Stomach (tissue), 8 donors: ENCODE measurements at regions not wholly inside any gene's neighbourhood (a gene's known extent, or its start where the extent isn't known, plus 50 kb on each side); places are given as distances from the start of the nearest gene placed in this dataset.

Experiments
- DNase-seq, 2 donors: peaks; one replicate each; pipeline versions ENCODE4 v3.0.0 to v3.0.0-alpha.2; 2013 to 2019
- H3K27ac ChIP-seq, 5 donors: fragments of 200-600 bp in 4 of 5; sonication (generic) in 4 of 5; one replicate each; pipeline ENCODE4 v1.5.1; 2013 to 2019; ENCODE audit warnings: mild to moderate bottlenecking in 1 of 5, moderate library complexity in 1 of 5
- H3K27me3 ChIP-seq, 3 donors: fragments of 200-600 bp; sonication (generic); one replicate each; pipeline ENCODE4 v1.5.1; 2017 to 2019; ENCODE audit warnings: mixed run types in 1 of 3
- H3K36me3 ChIP-seq, 4 donors: fragments of 200-600 bp; sonication (generic); 1 replicate in 3 of 4; 2 replicates in 1 of 4; pipeline ENCODE4 v1.5.1; 2016 to 2019
- H3K4me1 ChIP-seq, 4 donors: fragments of 200-600 bp; sonication (generic); one replicate each; pipeline ENCODE4 v1.5.1; 2016 to 2019
- H3K4me3 ChIP-seq, 4 donors: fragments of 200-600 bp; sonication (generic) in 3 of 4; one replicate each; pipeline ENCODE4 v1.5.1; 2016 to 2019; ENCODE audit warnings: mild to moderate bottlenecking in 1 of 4
- H3K9me3 ChIP-seq, 4 donors: fragments of 200-600 bp; sonication (generic); one replicate each; pipeline ENCODE4 v1.5.1; 2016 to 2019
- EP300 ChIP-seq: sonication (generic); formaldehyde crosslinking; IDR thresholded peaks from one replicate; pipeline ENCODE4 v1.6.1; 2017; ENCODE audit warnings: antibody characterized with exemption
- POLR2A ChIP-seq, 4 donors: fragments of 450-650 bp; IDR thresholded peaks; one replicate each; pipeline ENCODE4 v1.6.1; 2016; ENCODE audit warnings: antibody characterized with exemption in 4 of 4, control low read depth in 2 of 4, mild to moderate bottlenecking in 1 of 4, moderate library complexity in 1 of 4
- POLR2AphosphoS5 ChIP-seq, 3 donors: sonication (generic); formaldehyde crosslinking; IDR thresholded peaks; one replicate each; pipeline ENCODE4 v1.6.1; 2016; ENCODE audit warnings: antibody characterized with exemption in 3 of 3
- WGBS, 5 donors: extraction: QIAGEN DNeasy Blood & Tissue Kit in 3 of 5; methylation state at CpG; one replicate each; pipeline versions ENCODE4 v1.1.5 to v1.1.7; 2013 to 2018; 5-methylcytosine and 5-hydroxymethylcytosine counted together
- intact Hi-C: fragments of 100-400 bp; cut with DNase I; formaldehyde crosslinking; loops from one replicate; pipeline ENCODE4 v1.15.1; 2023; ENCODE audit warnings: low total_unique reads
- TF ChIP-seq, protein P1 (sequence below), 7 experiments: fragments of 450-650 bp in 4 of 7; fragments of 200-600 bp in 3 of 7; sonication (generic) in 3 of 7; IDR thresholded peaks; one replicate each; pipeline ENCODE4 v1.5.1; 2016 to 2019; ENCODE audit warnings: antibody characterized with exemption in 7 of 7, control low read depth in 2 of 7, mild to moderate bottlenecking in 1 of 7
- donor health status: healthy with polysubstance abuse.
- donor health status: Bipolar disorder and iron deficiency.
- donor health status: healthy.

DNA sequence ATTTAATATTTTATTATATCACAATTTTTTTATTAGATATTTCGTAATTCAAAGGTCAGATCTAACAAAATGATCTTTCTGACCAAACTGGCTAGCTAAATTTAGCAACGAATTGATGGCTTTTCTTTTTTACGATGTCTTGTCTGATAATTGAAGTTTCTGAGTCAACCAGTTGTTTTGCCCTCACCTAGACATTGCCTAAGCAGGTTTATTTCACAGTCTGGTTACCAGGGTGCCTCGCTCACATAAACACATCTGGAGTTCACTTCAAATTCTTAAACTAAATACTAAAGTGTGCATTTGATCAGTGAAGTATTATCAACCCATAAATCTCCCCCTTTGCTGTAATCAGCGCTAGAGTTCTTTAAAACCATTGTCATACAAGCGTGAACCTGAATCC, 448.3 kb downstream of the TLE4 start:
- no peak overlapping the region for H3K4me3 ChIP-seq
- 85 to 93% (median 89%) methylated on average over 6 of the region's 6 CpGs for whole genome bisulfite sequencing, 5 donors
- no peak overlapping the region for H3K27ac ChIP-seq
- H3K9me3 ChIP-seq: no peaks in the 10 kb centered on the region
- intact Hi-C loops: no loop called here
- no peaks in the 10 kb centered on the region for H3K4me1 ChIP-seq
- no peak for DNase-seq
- no peaks in the 10 kb centered on the region for H3K36me3 ChIP-seq
- TF ChIP-seq, protein P1, sequence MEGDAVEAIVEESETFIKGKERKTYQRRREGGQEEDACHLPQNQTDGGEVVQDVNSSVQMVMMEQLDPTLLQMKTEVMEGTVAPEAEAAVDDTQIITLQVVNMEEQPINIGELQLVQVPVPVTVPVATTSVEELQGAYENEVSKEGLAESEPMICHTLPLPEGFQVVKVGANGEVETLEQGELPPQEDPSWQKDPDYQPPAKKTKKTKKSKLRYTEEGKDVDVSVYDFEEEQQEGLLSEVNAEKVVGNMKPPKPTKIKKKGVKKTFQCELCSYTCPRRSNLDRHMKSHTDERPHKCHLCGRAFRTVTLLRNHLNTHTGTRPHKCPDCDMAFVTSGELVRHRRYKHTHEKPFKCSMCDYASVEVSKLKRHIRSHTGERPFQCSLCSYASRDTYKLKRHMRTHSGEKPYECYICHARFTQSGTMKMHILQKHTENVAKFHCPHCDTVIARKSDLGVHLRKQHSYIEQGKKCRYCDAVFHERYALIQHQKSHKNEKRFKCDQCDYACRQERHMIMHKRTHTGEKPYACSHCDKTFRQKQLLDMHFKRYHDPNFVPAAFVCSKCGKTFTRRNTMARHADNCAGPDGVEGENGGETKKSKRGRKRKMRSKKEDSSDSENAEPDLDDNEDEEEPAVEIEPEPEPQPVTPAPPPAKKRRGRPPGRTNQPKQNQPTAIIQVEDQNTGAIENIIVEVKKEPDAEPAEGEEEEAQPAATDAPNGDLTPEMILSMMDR (IDR thresholded peaks at IDR 0.05): no peak
- no peak for TF ChIP-seq POLR2A (IDR thresholded peaks at IDR 0.05)
- H3K27me3 ChIP-seq: no peaks in the 10 kb centered on the region

DNA sequence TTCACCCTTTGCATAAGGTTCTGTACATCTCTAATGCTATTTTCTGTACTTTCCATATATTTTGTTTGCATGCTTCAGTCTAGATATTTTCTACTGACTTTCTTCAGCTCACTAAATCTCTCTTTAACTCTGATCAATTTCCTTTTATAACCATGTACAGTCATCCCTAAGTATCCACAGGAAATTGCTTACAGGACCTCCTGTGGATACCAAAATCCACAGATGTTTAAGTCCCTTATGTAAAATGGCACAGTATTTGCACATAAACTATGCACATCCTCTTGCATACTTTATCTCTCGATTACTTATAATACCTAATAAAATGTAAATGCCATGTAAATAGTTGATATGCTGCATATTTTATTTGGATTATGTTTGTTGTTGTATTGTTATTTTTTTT, 442.1 kb downstream of the TLE4 start:
- H3K4me1 ChIP-seq: no peaks in the 10 kb centered on the region
- WGBS, 5 donors: 94 to 100% (median 97%) methylated on average over 1 of the region's 1 CpG
- H3K27ac ChIP-seq: no peak overlapping the region
- TF ChIP-seq POLR2A (IDR thresholded peaks at IDR 0.05) (no peak), EP300 (no peak), POLR2AphosphoS5 (IDR thresholded peaks at IDR 0.05) (no peak)
- TF ChIP-seq, protein P1 (IDR thresholded peaks at IDR 0.05): no peak
- intact Hi-C loops: no loop called here
- H3K36me3 ChIP-seq: no peaks in the 10 kb centered on the region
- no peak overlapping the region for H3K4me3 ChIP-seq
- DNase-seq: no peak
- H3K27me3 ChIP-seq: no peaks in the 10 kb centered on the region
- H3K9me3 ChIP-seq: no peaks in the 10 kb centered on the region

DNA sequence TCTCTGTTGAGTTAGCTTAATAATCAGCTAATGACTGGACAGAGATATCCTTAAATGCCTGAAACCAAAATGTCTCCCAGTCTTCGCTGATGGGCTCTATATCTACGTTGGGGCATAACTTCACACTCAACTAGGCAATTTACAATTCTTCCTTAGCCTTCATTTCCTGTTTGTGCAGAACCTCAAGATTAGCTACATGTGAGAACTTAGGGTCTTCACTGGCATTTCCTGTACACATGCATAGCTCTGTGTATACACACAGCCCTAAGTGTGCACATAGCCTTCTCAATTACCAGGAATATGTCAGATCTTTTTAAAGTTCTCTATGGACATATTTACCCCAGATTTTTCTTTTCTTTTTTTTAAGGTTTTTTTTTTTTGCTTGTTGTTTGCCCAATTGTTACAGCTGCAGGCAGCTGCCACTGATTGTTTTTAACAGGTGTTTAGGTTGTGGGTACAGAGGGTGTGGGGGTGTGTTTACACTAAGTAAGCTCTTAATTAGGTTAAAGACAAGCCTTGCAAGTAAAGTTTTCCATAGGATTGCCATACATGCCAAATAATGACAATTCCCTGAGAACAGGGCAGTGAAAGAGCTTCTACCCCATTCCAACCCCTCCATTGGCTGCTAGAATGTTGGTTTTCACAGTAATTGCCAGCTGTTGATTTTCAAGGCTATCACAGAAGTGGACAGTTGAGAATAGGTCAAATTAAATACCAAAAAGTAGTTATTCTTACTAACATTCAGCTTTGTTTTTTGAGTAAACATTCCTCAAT, 441.0 kb downstream of the TLE4 start:
- Histone ChIP-seq H3K27me3 (no peaks in the 10 kb centered on the region), H3K27ac (no peak overlapping the region), H3K4me1 (no peaks in the 10 kb centered on the region), H3K4me3 (no peak overlapping the region), H3K9me3 (no peaks in the 10 kb centered on the region), H3K36me3 (no peaks in the 10 kb centered on the region)
- TF ChIP-seq, protein P1 (IDR thresholded peaks at IDR 0.05): no peak
- TF ChIP-seq POLR2AphosphoS5 (IDR thresholded peaks at IDR 0.05) (no peak), POLR2A (IDR thresholded peaks at IDR 0.05) (no peak), EP300 (no peak)
- WGBS, 5 donors: 78 to 94% (median 88%) methylated on average over 2 of the region's 2 CpGs
- DNase-seq: no peak
- intact Hi-C loops: no loop called here

DNA sequence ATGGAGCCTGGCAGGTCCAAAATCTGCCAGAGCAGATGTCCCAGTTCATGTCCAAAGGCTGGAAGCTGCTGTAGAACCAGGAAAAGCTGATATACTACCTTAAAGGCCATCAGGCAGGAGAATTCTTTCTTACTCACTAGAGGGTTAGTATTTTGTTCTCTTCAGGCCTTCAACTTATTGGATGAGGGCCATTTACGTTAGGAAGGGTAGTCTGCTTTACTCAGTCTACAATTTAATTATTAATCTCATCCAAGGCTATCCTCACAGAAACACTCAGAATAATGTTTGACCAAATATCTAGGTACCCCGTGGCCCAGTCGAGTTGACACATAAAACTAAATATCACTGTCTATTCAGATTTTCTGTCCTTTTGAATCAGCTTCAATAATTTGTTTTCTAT, 437.4 kb downstream of the TLE4 start:
- H3K4me3 ChIP-seq: no peak overlapping the region
- no peaks in the 10 kb centered on the region for H3K27me3 ChIP-seq
- TF ChIP-seq EP300 (no peak), POLR2A (IDR thresholded peaks at IDR 0.05) (no peak), POLR2AphosphoS5 (IDR thresholded peaks at IDR 0.05) (no peak)
- TF ChIP-seq, protein P1 (IDR thresholded peaks at IDR 0.05): no peak
- H3K9me3 ChIP-seq: no peaks in the 10 kb centered on the region
- no peaks in the 10 kb centered on the region for H3K36me3 ChIP-seq
- DNase-seq: no peak
- WGBS, 5 donors: 58 to 93% (median 80%) methylated on average over 3 of the region's 3 CpGs
- intact Hi-C loops: no loop called here
- peaks cover 0 to 10% (median 2%) of the 10 kb centered on the region in 4 donors for H3K4me1 ChIP-seq
- no peak overlapping the region for H3K27ac ChIP-seq
